GM18508 (cell line): ENCODE measurements at regions not wholly inside any gene's neighbourhood (a gene's known extent, or its start where the extent isn't known, plus 50 kb on each side); places are given as distances from the start of the nearest gene placed in this dataset.

ENCODE experiments used
- ATAC-seq: cut with Tn5 transposase; IDR thresholded peaks from one replicate; pipeline ENCODE4 v1.9.1; 2021; ENCODE audit warnings: moderate number of reproducible peaks; ENCODE audit not compliant: insufficient read depth, unreplicated experiment

DNA sequence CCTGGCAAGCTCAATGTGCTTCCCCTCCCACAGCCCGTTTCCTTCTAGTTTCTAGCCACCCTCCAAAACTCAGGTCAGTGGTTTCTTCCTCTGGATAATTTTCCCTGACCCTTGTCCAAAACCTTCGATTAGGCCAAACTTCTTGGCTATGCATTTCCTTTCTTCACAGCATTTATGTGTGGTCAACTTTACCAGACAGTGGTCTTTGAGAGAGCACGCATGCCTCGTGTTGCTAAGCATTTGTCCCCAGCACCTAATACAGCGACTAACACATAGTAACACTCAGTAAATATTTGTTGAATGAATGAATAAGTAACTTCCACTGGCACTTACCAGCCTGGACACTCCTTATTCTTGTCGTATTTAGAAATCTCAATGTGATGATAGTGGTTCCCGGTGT lies 610.7 kb downstream of the PLPP3 start:
- no peak for ATAC-seq

- no peak for ATAC-seq
These were observed 613.3 kb downstream of the PLPP3 start for GRCh38 chr1:55965981-55966461.

DNA sequence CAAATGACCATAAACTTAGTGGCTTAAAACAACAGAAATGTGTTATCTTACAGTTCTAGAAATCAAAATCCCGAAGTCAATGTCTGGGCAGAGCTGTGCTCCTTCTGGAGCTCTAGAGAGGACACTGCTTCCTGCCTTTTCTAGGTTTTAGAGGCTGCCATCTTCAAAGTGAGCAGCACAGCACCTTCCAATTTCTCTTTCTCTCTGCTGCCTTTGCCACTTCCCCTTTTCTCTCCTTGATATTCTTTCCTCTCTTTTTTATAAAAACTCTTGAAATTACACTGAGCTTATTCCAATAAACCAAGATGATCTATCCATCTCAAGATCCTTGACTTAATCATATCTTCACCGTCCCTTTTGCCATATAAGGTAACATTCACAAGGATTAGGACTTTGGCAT lies 616.9 kb downstream of the PLPP3 start:
- no peak for ATAC-seq

DNA sequence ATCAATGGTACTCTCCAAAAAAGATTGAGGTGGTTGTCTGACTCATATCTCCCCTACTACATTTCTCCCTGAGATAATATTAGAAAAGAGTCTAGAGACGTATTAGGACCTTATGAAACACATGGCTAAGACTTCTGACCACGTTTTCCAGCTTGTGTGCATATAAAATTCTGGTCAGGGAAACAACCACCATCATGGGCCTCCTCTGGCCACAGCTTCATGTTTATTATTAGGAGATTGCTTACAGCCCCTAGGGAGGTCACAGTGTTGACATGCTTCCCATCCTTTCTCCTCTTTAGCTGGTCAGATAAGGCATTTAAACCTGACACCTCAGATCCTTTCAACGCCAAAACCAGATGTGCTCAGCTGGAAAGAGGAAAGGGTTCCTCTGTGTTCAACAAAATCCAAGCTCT lies 620.2 kb downstream of the PLPP3 start:
- no peak for ATAC-seq

DNA sequence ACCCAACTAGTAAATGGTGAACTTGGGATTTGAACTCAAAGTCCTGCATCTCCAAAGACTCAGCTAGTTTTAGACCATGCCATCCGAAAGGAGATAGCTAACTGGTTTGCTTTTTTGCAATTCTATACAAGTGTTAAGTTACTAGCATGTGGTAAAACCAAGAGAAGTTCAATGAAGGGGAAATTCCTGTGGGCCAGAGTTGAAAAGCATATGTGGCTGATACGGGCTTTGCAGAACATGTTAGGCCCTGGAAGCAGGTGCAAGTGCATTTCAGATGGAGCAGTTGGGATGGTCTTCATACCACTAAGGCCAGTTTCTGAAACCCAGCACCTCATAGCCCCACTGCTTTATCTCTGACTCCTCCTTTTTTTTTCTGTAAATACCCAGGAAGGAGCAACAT lies 620.9 kb downstream of the PLPP3 start:
- ATAC-seq: no peak

DNA sequence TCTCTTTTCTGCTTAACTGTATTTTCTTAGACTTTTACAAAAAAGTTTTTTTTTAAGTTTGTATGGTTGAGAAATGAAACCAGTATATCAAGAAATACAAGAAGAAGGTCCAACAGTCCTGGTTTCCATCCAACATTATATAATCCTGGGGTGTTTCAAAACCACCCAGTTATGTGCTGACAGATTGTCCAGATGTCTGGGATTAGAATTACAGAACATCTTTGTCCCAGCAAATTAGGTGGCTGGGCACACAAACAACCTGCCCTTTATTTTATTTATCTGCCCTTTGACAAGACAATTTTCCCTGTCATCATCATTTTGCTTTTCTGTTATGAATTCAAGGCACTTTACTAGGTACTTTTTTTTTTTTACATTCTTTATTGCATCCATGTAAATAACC lies 622.1 kb downstream of the PLPP3 start:
- ATAC-seq: no peak

DNA sequence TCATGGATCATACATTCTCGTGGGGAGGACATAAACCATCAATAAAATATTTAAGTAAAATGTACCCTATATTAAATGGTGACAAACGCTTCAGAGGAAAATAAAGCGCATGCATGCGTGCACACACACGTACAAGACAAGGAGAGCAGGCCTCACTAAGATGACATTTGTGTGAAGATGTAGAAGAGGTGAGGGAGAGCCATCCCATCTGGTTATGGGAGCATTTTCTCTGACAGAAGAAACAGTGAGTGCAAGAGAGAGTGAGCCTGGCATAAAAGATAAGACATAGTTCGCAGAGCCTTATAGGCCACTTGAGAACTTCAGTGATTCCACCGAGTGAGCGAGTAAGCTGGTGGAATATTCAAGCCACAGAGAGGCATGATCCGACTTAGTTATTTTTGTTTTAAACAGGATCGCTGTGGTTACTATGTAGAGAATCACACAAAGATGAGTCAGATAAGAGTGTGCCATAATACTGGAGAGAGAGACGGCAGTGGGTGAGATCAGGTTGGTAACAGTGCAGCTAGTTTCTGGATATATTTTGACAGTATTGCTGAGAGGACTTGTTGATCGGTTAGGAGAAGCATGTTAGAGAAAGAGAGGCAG lies 624.2 kb downstream of the PLPP3 start:
- no peak for ATAC-seq

GRCh38 chr1:55951291-55951690 lies 628.1 kb downstream of the PLPP3 start:
- no peak for ATAC-seq

GRCh38 chr1:55947446-55947845 lies 631.9 kb downstream of the PLPP3 start:
- ATAC-seq: no peak

GRCh38 chr1:55943721-55944435 lies 635.5 kb downstream of the PLPP3 start:
- ATAC-seq: no peak

- ATAC-seq: no peak
These were observed 636.4 kb downstream of the PLPP3 start for GRCh38 chr1:55943012-55943411.

DNA sequence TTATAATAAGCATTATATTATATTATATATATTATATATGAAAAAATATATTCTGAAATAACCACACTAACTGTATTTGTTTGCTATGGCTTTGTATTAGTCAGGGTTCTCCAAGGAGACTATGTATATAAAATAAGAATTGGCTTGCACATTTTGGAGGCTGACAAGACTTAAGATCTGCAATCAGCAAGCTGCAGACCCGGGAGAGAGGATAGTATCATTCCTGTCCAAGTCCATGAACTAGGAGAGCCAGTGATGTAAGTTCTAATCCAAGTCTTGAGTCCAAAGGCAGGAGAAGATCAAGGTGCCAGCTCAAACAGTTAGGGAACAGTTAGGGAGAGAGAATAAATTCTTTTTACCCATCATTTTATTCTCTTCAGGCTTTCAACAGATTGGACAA lies 639.5 kb downstream of the PLPP3 start:
- ATAC-seq: no peak

- ATAC-seq: no peak
These were observed 640.5 kb downstream of the PLPP3 start for GRCh38 chr1:55938861-55939260.

DNA sequence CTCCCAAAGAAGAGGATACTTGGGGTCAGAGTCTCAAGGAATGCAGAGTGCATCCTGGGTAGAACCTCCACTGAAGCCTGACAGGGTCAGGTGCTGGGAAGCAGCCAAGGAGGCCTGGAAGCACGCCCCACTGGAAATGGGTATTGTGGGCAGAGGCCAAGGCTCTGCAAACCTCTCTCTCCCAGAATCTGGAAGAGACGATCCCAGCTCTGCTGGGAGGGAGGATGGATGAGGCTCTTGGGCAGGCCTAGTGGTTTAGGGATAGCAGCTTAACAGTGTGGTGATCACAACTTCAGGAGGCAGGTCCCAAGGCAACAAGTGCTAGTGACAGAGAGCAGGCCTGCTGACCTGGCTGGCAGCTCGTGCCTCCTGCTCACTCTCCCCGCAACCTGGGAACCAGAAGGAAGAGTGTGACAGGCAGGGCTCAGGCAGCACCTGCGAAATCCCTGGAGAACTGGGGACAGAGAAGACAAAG lies 641.0 kb downstream of the PLPP3 start:
- no peak for ATAC-seq

DNA sequence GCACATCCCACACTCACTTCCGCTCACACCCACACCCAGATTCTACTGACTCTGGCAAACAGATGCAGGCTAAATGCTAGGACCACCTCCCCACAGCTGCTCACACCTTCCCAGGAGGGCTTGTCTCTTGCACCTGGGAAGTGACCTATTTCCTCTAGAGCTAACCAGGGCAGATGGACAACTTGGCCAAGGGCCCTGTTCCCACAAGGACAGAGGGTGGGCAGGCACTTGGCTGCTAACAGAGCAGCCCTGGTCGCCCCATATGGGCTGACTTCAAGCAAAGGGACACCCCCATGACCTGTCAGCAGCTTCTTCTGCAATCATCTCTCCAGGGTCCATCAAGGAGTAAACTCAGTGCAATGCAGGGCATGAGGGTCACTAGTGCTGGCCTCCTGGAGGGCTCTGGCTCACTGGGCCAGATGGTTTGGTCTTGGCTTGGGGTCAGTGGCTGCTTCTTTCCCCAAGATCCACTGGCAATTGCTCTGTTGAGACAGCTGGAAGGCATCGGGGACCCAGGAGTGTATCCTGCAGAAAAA lies 641.5 kb downstream of the PLPP3 start:
- ATAC-seq: no peak

DNA sequence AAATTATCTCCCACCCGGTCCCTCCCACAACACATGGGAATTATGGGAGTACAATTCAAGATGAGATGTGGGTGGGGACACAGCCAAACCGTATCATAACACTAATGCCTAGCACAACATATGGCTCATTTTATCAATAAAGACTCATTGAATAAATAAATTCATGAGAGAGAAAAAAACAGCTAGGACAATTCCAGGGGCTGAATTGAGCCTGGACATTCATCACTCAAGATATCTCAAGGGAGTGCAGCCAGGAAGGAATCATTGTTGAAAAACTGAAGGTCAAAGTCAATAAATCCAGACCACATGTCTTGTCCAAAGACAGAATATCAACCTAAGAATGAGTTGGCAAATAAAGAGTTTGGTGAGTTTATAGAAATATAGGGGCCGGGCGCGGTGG lies 644.1 kb downstream of the PLPP3 start:
- ATAC-seq: no peak

GRCh38 chr1:55932402-55932801 lies 647.0 kb downstream of the PLPP3 start:
- ATAC-seq: no peak

DNA sequence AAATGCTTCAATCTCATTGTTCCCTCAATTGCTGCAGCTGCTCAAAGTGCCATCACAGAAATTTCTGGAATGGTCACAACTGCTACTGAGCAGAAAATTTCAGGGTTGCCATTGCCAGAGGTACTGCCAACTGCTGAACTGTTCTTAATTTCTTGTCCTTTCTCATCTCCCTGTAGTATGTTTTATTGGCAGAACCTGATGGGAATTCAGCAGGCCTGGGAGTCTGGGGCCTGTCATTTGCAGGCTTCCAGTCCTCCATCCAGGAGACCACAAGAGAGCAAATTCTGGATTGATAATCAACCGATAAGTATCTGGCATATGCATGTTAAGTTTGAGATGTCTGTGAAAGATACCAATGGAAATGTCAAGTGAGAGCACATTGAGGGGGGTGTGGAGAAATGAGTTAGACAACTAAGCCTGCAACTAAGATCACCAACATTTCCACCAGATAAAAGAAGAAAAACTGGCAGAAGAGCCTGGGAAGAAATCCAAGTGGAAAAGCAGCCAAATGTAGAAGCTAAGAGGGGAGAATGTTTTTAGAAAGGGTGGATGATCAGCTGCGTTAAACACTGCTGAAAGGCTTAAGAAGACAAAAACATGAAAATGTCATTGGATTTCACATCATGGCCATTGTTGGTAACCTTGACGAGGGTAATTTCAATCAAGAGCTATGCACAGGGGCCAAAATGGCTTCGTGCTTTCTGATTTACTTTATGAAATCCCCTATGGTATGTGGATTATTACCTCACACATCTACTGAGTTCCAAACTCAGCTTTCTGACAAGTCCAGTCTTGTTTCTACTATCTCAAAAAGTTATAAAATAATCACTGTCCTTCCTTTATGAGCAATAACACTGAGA lies 648.1 kb downstream of the PLPP3 start:
- no peak for ATAC-seq

GRCh38 chr1:55929652-55930051 lies 649.7 kb downstream of the PLPP3 start:
- no peak for ATAC-seq

DNA sequence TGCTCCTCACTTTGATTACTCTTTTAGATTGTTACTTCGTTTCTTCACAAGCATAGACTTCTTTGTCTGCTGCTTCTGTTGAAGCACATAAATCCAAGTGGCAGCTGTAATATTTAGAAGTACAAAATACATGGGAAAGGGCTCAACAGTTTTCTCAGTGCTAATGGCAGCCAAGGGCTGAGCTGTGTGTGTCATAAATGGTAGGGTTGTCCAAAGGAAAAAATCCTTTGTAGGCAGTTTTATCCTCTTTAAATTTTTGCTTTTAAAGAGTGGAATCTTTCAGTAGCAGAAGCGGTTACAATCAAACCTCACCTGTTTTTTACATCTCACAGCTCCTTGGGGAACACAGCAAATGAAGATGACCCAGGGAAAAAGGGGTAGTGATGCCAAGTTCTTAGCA lies 650.8 kb downstream of the PLPP3 start:
- ATAC-seq: no peak
